ENCODE measurements at regions not wholly inside any gene's neighbourhood (a gene's known extent, or its start where the extent isn't known, plus 50 kb on each side); places are given as distances from the start of the nearest gene placed in this dataset.

DNA sequence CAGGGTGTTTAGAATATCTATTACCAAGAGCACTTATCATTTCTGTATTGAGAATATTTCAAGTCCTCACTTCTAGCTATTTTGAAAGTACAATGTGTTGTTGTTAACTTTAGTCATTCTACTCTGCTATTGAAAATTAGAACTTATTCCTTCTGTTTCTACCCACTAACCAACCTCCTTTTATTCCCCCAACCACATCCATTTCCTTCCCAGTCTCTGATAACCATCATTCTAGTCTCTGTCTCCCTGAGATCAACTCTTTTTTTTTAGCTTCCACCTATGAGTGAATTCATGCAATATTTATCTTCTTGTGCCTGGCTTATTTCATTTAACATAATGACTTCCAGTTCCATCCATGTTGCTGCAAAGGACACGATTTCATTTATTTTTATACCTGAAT is 290.6 kb upstream of the OR4E1 start:
- H3K27me3 ChIP-seq: no peaks in the 10 kb centered on the region
- H3K27ac ChIP-seq: no peak overlapping the region
- H3K36me3 ChIP-seq: no peaks in the 10 kb centered on the region
- H3K4me1 ChIP-seq: no peaks in the 10 kb centered on the region
- no peak overlapping the region for H3K4me3 ChIP-seq
- 63 to 74% methylated on average over 1 of the region's 1 CpG for WGBS, 2 donors
- TF ChIP-seq, protein P1, sequence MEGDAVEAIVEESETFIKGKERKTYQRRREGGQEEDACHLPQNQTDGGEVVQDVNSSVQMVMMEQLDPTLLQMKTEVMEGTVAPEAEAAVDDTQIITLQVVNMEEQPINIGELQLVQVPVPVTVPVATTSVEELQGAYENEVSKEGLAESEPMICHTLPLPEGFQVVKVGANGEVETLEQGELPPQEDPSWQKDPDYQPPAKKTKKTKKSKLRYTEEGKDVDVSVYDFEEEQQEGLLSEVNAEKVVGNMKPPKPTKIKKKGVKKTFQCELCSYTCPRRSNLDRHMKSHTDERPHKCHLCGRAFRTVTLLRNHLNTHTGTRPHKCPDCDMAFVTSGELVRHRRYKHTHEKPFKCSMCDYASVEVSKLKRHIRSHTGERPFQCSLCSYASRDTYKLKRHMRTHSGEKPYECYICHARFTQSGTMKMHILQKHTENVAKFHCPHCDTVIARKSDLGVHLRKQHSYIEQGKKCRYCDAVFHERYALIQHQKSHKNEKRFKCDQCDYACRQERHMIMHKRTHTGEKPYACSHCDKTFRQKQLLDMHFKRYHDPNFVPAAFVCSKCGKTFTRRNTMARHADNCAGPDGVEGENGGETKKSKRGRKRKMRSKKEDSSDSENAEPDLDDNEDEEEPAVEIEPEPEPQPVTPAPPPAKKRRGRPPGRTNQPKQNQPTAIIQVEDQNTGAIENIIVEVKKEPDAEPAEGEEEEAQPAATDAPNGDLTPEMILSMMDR (IDR thresholded peaks at IDR 0.05): no peak
- TF ChIP-seq EP300 (IDR thresholded peaks at IDR 0.05): no peak
- TF ChIP-seq POLR2AphosphoS5 (IDR thresholded peaks at IDR 0.05): no peak
- TF ChIP-seq POLR2A (IDR thresholded peaks at IDR 0.05): no peak
- H3K9me3 ChIP-seq: no peaks in the 10 kb centered on the region
- no peak for ATAC-seq (ENCODE audit: low FRiP score in 2 of 2)
- DNase-seq: no peak

GRCh38 chr14:21960636-21961035 is 287.0 kb upstream of the OR4E1 start:
- WGBS, 2 donors: 50 to 61% methylated on average over 1 of the region's 1 CpG
- DNase-seq (no peak), ATAC-seq (ENCODE audit: low FRiP score in 2 of 2) (no peak)
- no peaks in the 10 kb centered on the region for H3K9me3 ChIP-seq
- TF ChIP-seq POLR2AphosphoS5 (IDR thresholded peaks at IDR 0.05) (no peak), POLR2A (IDR thresholded peaks at IDR 0.05) (no peak), EP300 (IDR thresholded peaks at IDR 0.05) (no peak)
- TF ChIP-seq, protein P1 (IDR thresholded peaks at IDR 0.05): no peak
- H3K27me3 ChIP-seq: no peaks in the 10 kb centered on the region
- no peak overlapping the region for H3K27ac ChIP-seq
- no peak overlapping the region for H3K4me3 ChIP-seq
- H3K36me3 ChIP-seq: no peaks in the 10 kb centered on the region
- no peaks in the 10 kb centered on the region for H3K4me1 ChIP-seq

GRCh38 chr14:21941885-21942284 is 268.3 kb upstream of the OR4E1 start:
- WGBS, 2 donors: 87 to 92% methylated on average over 3 of the region's 3 CpGs
- no peak for DNase-seq
- H3K4me3 ChIP-seq: no peak overlapping the region

DNA sequence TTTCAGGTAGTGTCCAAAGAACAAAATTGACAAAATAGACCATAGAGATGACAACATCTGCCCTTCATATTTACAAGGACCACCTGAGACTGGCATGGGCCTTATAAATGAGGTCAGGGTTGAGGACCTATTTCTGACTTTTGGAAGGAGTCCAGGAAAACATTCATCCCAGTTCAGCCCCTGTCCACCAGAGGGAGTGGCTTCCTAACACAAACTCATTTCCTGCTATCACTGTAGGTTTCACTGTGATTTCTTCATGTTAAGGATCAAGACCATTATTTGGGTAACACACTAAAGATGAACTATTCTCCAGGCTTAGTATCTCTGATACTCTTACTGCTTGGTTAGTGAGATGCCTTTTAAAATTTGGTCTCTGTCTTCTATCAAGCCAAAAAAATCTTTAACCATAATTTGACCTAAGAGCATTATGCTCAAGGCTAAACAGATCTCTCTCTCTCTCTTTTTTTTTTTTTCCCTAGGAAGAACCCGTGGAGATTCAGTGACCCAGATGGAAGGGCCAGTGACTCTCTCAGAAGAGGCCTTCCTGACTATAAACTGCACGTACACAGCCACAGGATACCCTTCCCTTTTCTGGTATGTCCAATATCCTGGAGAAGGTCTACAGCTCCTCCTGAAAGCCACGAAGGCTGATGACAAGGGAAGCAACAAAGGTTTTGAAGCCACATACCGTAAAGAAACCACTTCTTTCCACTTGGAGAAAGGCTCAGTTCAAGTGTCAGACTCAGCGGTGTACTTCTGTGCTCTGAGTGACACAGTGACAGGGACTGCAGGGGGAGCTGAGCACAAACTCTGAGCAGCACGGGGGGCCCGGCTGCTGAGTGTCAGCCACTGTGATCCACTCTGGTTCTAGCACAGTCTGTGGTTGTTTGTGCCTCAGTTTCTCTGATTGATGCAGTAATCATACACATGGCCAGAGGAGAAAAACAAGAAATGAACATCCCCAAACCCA is 267.6 kb upstream of the OR4E1 start:
- no peaks in the 10 kb centered on the region for H3K9me3 ChIP-seq
- WGBS, 2 donors: 45 to 49% methylated on average over 7 of the region's 7 CpGs
- peak in 1 of 2 donors; percentile 10 for DNase-seq
- H3K27me3 ChIP-seq: no peaks in the 10 kb centered on the region
- H3K4me1 ChIP-seq: no peaks in the 10 kb centered on the region
- TF ChIP-seq POLR2A (IDR thresholded peaks at IDR 0.05): no peak
- TF ChIP-seq EP300 (IDR thresholded peaks at IDR 0.05): no peak
- TF ChIP-seq, protein P1 (IDR thresholded peaks at IDR 0.05): peak in 1 of 6 experiments; percentile 35
- ATAC-seq (ENCODE audit: low FRiP score in 2 of 2): no peak
- no peak overlapping the region for H3K4me3 ChIP-seq
- H3K36me3 ChIP-seq: no peaks in the 10 kb centered on the region
- H3K27ac ChIP-seq: no peak overlapping the region

More at GRCh38 chr14:21941885-21942284, 268.3 kb upstream of the OR4E1 start:
- H3K4me1 ChIP-seq: no peaks in the 10 kb centered on the region
- no peaks in the 10 kb centered on the region for H3K36me3 ChIP-seq
- no peaks in the 10 kb centered on the region for H3K27me3 ChIP-seq
- H3K9me3 ChIP-seq: no peaks in the 10 kb centered on the region
- no peak for TF ChIP-seq EP300 (IDR thresholded peaks at IDR 0.05)
- no peak overlapping the region for H3K27ac ChIP-seq
- no peak for ATAC-seq (ENCODE audit: low FRiP score in 2 of 2)

- Histone ChIP-seq H3K4me1 (no peaks in the 10 kb centered on the region), H3K36me3 (no peaks in the 10 kb centered on the region), H3K9me3 (no peaks in the 10 kb centered on the region), H3K27ac (no peak overlapping the region), H3K4me3 (no peak overlapping the region), H3K27me3 (no peaks in the 10 kb centered on the region)
- no peak for DNase-seq
- no peak for ATAC-seq (ENCODE audit: low FRiP score in 2 of 2)
- WGBS, 2 donors: 33 to 34% methylated on average over 1 of the region's 1 CpG
- no peak for TF ChIP-seq POLR2A (IDR thresholded peaks at IDR 0.05)
Observed at GRCh38 chr14:21939836-21940235, 266.2 kb upstream of the OR4E1 start.

- TF ChIP-seq POLR2AphosphoS5 (IDR thresholded peaks at IDR 0.05) (no peak), POLR2A (IDR thresholded peaks at IDR 0.05) (no peak)
- no peaks in the 10 kb centered on the region for H3K27me3 ChIP-seq
- H3K27ac ChIP-seq: no peak overlapping the region
- DNase-seq (no peak), ATAC-seq (ENCODE audit: low FRiP score in 2 of 2) (no peak)
- H3K9me3 ChIP-seq: no peaks in the 10 kb centered on the region
- no peak overlapping the region for H3K4me3 ChIP-seq
- no peaks in the 10 kb centered on the region for H3K36me3 ChIP-seq
- WGBS, 2 donors: 72 to 74% methylated on average over 2 of the region's 2 CpGs
- H3K4me1 ChIP-seq: no peaks in the 10 kb centered on the region
Observed at GRCh38 chr14:21937996-21938395, 264.4 kb upstream of the OR4E1 start.

Measured in upper lobe of left lung (tissue), 6 donors.